ENCODE measurements at regions not wholly inside any gene's neighbourhood (a gene's known extent, or its start where the extent isn't known, plus 50 kb on each side); places are given as distances from the start of the nearest gene placed in this dataset.

GRCh38 chr2:150989969-150990368 lies 271.7 kb downstream of the RBM43 start:
- H3K27ac ChIP-seq (ENCODE audit: low read length), result no peak overlapping the region
- H3K27me3 ChIP-seq (ENCODE audit: control insufficient read depth, insufficient read depth, low read length), result no peaks in the 10 kb centered on the region
- H3K36me3 ChIP-seq (ENCODE audit: control insufficient read depth, insufficient read depth, low read length), result no peaks in the 10 kb centered on the region
- no peak for DNase-seq
- no CpG with 5 or more reads among the region's 1 CpG for WGBS (ENCODE audit: insufficient coverage)
- no peaks in the 10 kb centered on the region for H3K4me1 ChIP-seq (ENCODE audit: control insufficient read depth, insufficient read depth, low read length)
- no peak overlapping the region for H3K4me3 ChIP-seq (ENCODE audit: low read length)
- H3K9me3 ChIP-seq (replicated peaks; ENCODE audit: control insufficient read depth, low read depth, low read length), result peaks cover 6% of the 10 kb centered on the region

- Histone ChIP-seq H3K4me1 (ENCODE audit: control insufficient read depth, insufficient read depth, low read length) (no peaks in the 10 kb centered on the region), H3K36me3 (ENCODE audit: control insufficient read depth, insufficient read depth, low read length) (no peaks in the 10 kb centered on the region), H3K4me3 (ENCODE audit: low read length) (no peak overlapping the region), H3K27me3 (ENCODE audit: control insufficient read depth, insufficient read depth, low read length) (no peaks in the 10 kb centered on the region), H3K9me3 (replicated peaks; ENCODE audit: control insufficient read depth, low read depth, low read length) (peaks cover 6% of the 10 kb centered on the region), H3K27ac (ENCODE audit: low read length) (no peak overlapping the region)
- no peak for DNase-seq
Observed at GRCh38 chr2:150985741-150986140, 275.9 kb downstream of the RBM43 start.

- WGBS (ENCODE audit: insufficient coverage), result 100% methylated on average over 1 of the region's 1 CpG
- Histone ChIP-seq H3K4me3 (ENCODE audit: low read length) (no peak overlapping the region), H3K27ac (ENCODE audit: low read length) (no peak overlapping the region), H3K36me3 (ENCODE audit: control insufficient read depth, insufficient read depth, low read length) (no peaks in the 10 kb centered on the region), H3K4me1 (ENCODE audit: control insufficient read depth, insufficient read depth, low read length) (no peaks in the 10 kb centered on the region), H3K27me3 (ENCODE audit: control insufficient read depth, insufficient read depth, low read length) (no peaks in the 10 kb centered on the region), H3K9me3 (replicated peaks; ENCODE audit: control insufficient read depth, low read depth, low read length) (peaks cover 6% of the 10 kb centered on the region)
- no peak for DNase-seq
Observed at GRCh38 chr2:150983314-150983897, 278.3 kb downstream of the RBM43 start.

GRCh38 chr2:150981826-150982225 lies 279.8 kb downstream of the RBM43 start:
- no peaks in the 10 kb centered on the region for H3K36me3 ChIP-seq (ENCODE audit: control insufficient read depth, insufficient read depth, low read length)
- peaks cover 2% of the 10 kb centered on the region for H3K9me3 ChIP-seq (replicated peaks; ENCODE audit: control insufficient read depth, low read depth, low read length)
- WGBS (ENCODE audit: insufficient coverage), result 80% methylated on average over 1 of the region's 2 CpGs
- DNase-seq, result no peak
- H3K27ac ChIP-seq (ENCODE audit: low read length), result no peak overlapping the region
- H3K27me3 ChIP-seq (ENCODE audit: control insufficient read depth, insufficient read depth, low read length), result no peaks in the 10 kb centered on the region
- no peaks in the 10 kb centered on the region for H3K4me1 ChIP-seq (ENCODE audit: control insufficient read depth, insufficient read depth, low read length)
- H3K4me3 ChIP-seq (ENCODE audit: low read length), result no peak overlapping the region

- no peak overlapping the region for H3K4me3 ChIP-seq (ENCODE audit: low read length)
- no peaks in the 10 kb centered on the region for H3K27me3 ChIP-seq (ENCODE audit: control insufficient read depth, insufficient read depth, low read length)
- no peaks in the 10 kb centered on the region for H3K36me3 ChIP-seq (ENCODE audit: control insufficient read depth, insufficient read depth, low read length)
- no peak for DNase-seq
- H3K9me3 ChIP-seq (replicated peaks; ENCODE audit: control insufficient read depth, low read depth, low read length), result no peaks in the 10 kb centered on the region
- H3K27ac ChIP-seq (ENCODE audit: low read length), result no peak overlapping the region
- WGBS (ENCODE audit: insufficient coverage), result no CpG with 5 or more reads among the region's 3 CpGs
- no peaks in the 10 kb centered on the region for H3K4me1 ChIP-seq (ENCODE audit: control insufficient read depth, insufficient read depth, low read length)
Observed at GRCh38 chr2:150978053-150978452, 283.6 kb downstream of the RBM43 start.

- 93% methylated on average over 3 of the region's 4 CpGs for WGBS (ENCODE audit: insufficient coverage)
Observed at GRCh38 chr2:150977296-150977695, 284.4 kb downstream of the RBM43 start.

GRCh38 chr2:150976604-150977003 lies 285.1 kb downstream of the RBM43 start:
- H3K9me3 ChIP-seq (replicated peaks; ENCODE audit: control insufficient read depth, low read depth, low read length), result no peaks in the 10 kb centered on the region
- H3K36me3 ChIP-seq (ENCODE audit: control insufficient read depth, insufficient read depth, low read length), result no peaks in the 10 kb centered on the region
- no peaks in the 10 kb centered on the region for H3K4me1 ChIP-seq (ENCODE audit: control insufficient read depth, insufficient read depth, low read length)
- H3K4me3 ChIP-seq (ENCODE audit: low read length), result no peak overlapping the region
- no peak for DNase-seq
- H3K27me3 ChIP-seq (ENCODE audit: control insufficient read depth, insufficient read depth, low read length), result no peaks in the 10 kb centered on the region
- no peak overlapping the region for H3K27ac ChIP-seq (ENCODE audit: low read length)

More at GRCh38 chr2:150977296-150977695, 284.4 kb downstream of the RBM43 start:
- Histone ChIP-seq H3K27me3 (ENCODE audit: control insufficient read depth, insufficient read depth, low read length) (no peaks in the 10 kb centered on the region), H3K27ac (ENCODE audit: low read length) (no peak overlapping the region), H3K9me3 (replicated peaks; ENCODE audit: control insufficient read depth, low read depth, low read length) (no peaks in the 10 kb centered on the region), H3K4me1 (ENCODE audit: control insufficient read depth, insufficient read depth, low read length) (no peaks in the 10 kb centered on the region), H3K4me3 (ENCODE audit: low read length) (no peak overlapping the region), H3K36me3 (ENCODE audit: control insufficient read depth, insufficient read depth, low read length) (no peaks in the 10 kb centered on the region)
- no peak for DNase-seq

GRCh38 chr2:150974864-150975263 lies 286.8 kb downstream of the RBM43 start:
- Histone ChIP-seq H3K4me3 (ENCODE audit: low read length) (no peak overlapping the region), H3K27me3 (ENCODE audit: control insufficient read depth, insufficient read depth, low read length) (no peaks in the 10 kb centered on the region), H3K27ac (ENCODE audit: low read length) (no peak overlapping the region), H3K9me3 (replicated peaks; ENCODE audit: control insufficient read depth, low read depth, low read length) (no peaks in the 10 kb centered on the region), H3K36me3 (ENCODE audit: control insufficient read depth, insufficient read depth, low read length) (no peaks in the 10 kb centered on the region), H3K4me1 (ENCODE audit: control insufficient read depth, insufficient read depth, low read length) (no peaks in the 10 kb centered on the region)
- DNase-seq, result no peak

DNA sequence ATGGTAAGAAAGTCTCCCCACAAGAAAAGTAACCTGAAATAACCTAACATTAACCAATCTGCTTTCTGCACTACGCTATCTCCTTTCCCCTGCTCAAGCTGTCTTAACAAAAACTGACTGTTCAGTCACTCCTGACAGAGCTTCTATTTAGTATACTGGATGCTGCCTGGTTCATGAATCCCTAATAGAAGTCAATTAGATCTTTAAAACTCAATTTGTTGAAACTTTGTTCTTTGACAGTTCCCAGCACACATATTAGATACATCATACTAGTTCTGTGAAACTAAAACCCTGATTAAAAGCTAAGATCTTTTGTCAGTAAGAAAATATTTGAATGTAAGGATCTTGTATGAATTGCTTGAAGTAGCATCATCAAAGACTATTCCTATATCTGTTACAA lies 287.4 kb downstream of the RBM43 start:
- H3K27me3 ChIP-seq (ENCODE audit: control insufficient read depth, insufficient read depth, low read length), result no peaks in the 10 kb centered on the region
- H3K4me1 ChIP-seq (ENCODE audit: control insufficient read depth, insufficient read depth, low read length), result no peaks in the 10 kb centered on the region
- no peak overlapping the region for H3K27ac ChIP-seq (ENCODE audit: low read length)
- no peak for DNase-seq
- no CpG with 5 or more reads among the region's 1 CpG for WGBS (ENCODE audit: insufficient coverage)
- no peak overlapping the region for H3K4me3 ChIP-seq (ENCODE audit: low read length)
- no peaks in the 10 kb centered on the region for H3K36me3 ChIP-seq (ENCODE audit: control insufficient read depth, insufficient read depth, low read length)
- H3K9me3 ChIP-seq (replicated peaks; ENCODE audit: control insufficient read depth, low read depth, low read length), result no peaks in the 10 kb centered on the region

- no peaks in the 10 kb centered on the region for H3K36me3 ChIP-seq (ENCODE audit: control insufficient read depth, insufficient read depth, low read length)
- H3K27ac ChIP-seq (ENCODE audit: low read length), result no peak overlapping the region
- no peak overlapping the region for H3K4me3 ChIP-seq (ENCODE audit: low read length)
- no peaks in the 10 kb centered on the region for H3K4me1 ChIP-seq (ENCODE audit: control insufficient read depth, insufficient read depth, low read length)
- WGBS (ENCODE audit: insufficient coverage), result no CpG with 5 or more reads among the region's 3 CpGs
- H3K27me3 ChIP-seq (ENCODE audit: control insufficient read depth, insufficient read depth, low read length), result no peaks in the 10 kb centered on the region
- H3K9me3 ChIP-seq (replicated peaks; ENCODE audit: control insufficient read depth, low read depth, low read length), result no peaks in the 10 kb centered on the region
- no peak for DNase-seq
Observed at GRCh38 chr2:150971910-150972309, 289.8 kb downstream of the RBM43 start.

GRCh38 chr2:150963336-150963735 lies 298.3 kb downstream of the RBM43 start:
- no peaks in the 10 kb centered on the region for H3K4me1 ChIP-seq (ENCODE audit: control insufficient read depth, insufficient read depth, low read length)
- 69% methylated on average over 5 of the region's 5 CpGs for WGBS (ENCODE audit: insufficient coverage)
- H3K27me3 ChIP-seq (ENCODE audit: control insufficient read depth, insufficient read depth, low read length), result no peaks in the 10 kb centered on the region
- H3K4me3 ChIP-seq (ENCODE audit: low read length), result no peak overlapping the region
- no peak overlapping the region for H3K27ac ChIP-seq (ENCODE audit: low read length)
- H3K36me3 ChIP-seq (ENCODE audit: control insufficient read depth, insufficient read depth, low read length), result no peaks in the 10 kb centered on the region
- DNase-seq, result no peak
- no peaks in the 10 kb centered on the region for H3K9me3 ChIP-seq (replicated peaks; ENCODE audit: control insufficient read depth, low read depth, low read length)
